H1 (cell line): ENCODE measurements at regions not wholly inside any gene's neighbourhood (a gene's known extent, or its start where the extent isn't known, plus 50 kb on each side); places are given as distances from the start of the nearest gene placed in this dataset.

Experiments used
- CTCF ChIA-PET: fragments of 300-600 bp; sonication (Branson Sonifier 250); formaldehyde crosslinking; loops from one replicate; lab custom pipeline; 2021; ENCODE audit not compliant: partially characterized antibody; lab: Charles Lee
- POLR2A ChIA-PET: fragments of 300-600 bp; sonication (Branson Sonifier 250); formaldehyde crosslinking; loops from one replicate; lab custom pipeline; 2021; ENCODE audit warnings: inconsistent platforms; ENCODE audit not compliant: partially characterized antibody; lab: Charles Lee
- DNase-seq, 2 experiments: peaks; one replicate each; pipeline versions ENCODE4 v3.0.0 to v3.0.0-alpha.2; 2010 to 2022; ENCODE audit warnings: low spot score in 2 of 2, low read depth in 1 of 2, mixed read lengths in 1 of 2
- FAIRE-seq: peaks from 2 replicates; lab custom pipeline; 2011; peaks lifted over from hg19 to GRCh38; lab: Jason Lieb, UNC
- H2AFZ ChIP-seq: 2 replicates; pipeline ENCODE4 v1.8.1; 2012; ENCODE audit warnings: low read length, inconsistent platforms
- H2AK5ac ChIP-seq: 2 replicates; pipeline ENCODE4 v1.6.1; 2013; ENCODE audit warnings: low read depth, low read length
- H2BK120ac ChIP-seq: replicated peaks from 2 replicates; pipeline ENCODE3; 2013; ENCODE audit warnings: low read depth, low read length, inconsistent platforms
- H2BK12ac ChIP-seq: 2 replicates; pipeline ENCODE4 v1.6.1; 2013; ENCODE audit warnings: low read depth, low read length
- H2BK15ac ChIP-seq: 2 replicates; pipeline ENCODE4 v1.6.1; 2013; ENCODE audit warnings: low read length
- H2BK20ac ChIP-seq: 2 replicates; pipeline ENCODE4 v1.6.1; 2013; ENCODE audit warnings: low read length
- H2BK5ac ChIP-seq: 2 replicates; pipeline ENCODE4 v1.6.1; 2013; ENCODE audit warnings: low read depth, low read length
- H3K14ac ChIP-seq: 2 replicates; pipeline ENCODE4 v1.6.1; 2013; ENCODE audit warnings: inconsistent platforms; ENCODE audit not compliant: insufficient read length
- H3K18ac ChIP-seq: 2 replicates; pipeline ENCODE4 v1.6.1; 2013; ENCODE audit warnings: low read length; ENCODE audit errors: extremely low read depth
- H3K23ac ChIP-seq: 2 replicates; pipeline ENCODE4 v1.6.1; 2013; ENCODE audit warnings: inconsistent platforms; ENCODE audit not compliant: insufficient read length
- H3K23me2 ChIP-seq: 2 replicates; pipeline ENCODE4 v1.6.1; 2013; ENCODE audit warnings: low read depth, low read length
- H3K27ac ChIP-seq: 2 replicates; pipeline ENCODE4 v1.6.1; 2011; ENCODE audit warnings: low read depth, low read length, inconsistent platforms
- H3K27me3 ChIP-seq, 4 experiments: replicated peaks in 1 of 4; 1 replicate in 1 of 4; 2 replicates in 3 of 4; pipeline versions ENCODE4 v1.6.1 to v1.8.1; 2011 to 2013; ENCODE audit warnings: low read length in 3 of 4, mild to moderate bottlenecking in 3 of 4, inconsistent platforms in 2 of 4, mixed read lengths in 2 of 4, moderate library complexity in 1 of 4; ENCODE audit not compliant: control insufficient read depth in 3 of 4, insufficient read depth in 3 of 4; ENCODE audit errors: extremely low read depth in 1 of 4
- H3K36me3 ChIP-seq, 4 experiments: 2 replicates each; pipeline versions ENCODE4 v1.6.1 to v1.8.1; 2011 to 2013; ENCODE audit warnings: mild to moderate bottlenecking in 4 of 4, low read length in 3 of 4, moderate library complexity in 2 of 4, control low read depth in 1 of 4, inconsistent platforms in 1 of 4; ENCODE audit not compliant: insufficient read depth in 4 of 4, control insufficient read depth in 2 of 4
- H3K4ac ChIP-seq: replicated peaks from 2 replicates; pipeline ENCODE3; 2013; ENCODE audit warnings: low read length, low read depth, mixed read lengths, inconsistent platforms; ENCODE audit not compliant: insufficient read length
- H3K4me1 ChIP-seq, 4 experiments: replicated peaks in 1 of 4; 1 replicate in 1 of 4; 2 replicates in 3 of 4; pipeline versions ENCODE4 v1.6.1 to v1.8.1; 2011 to 2013; ENCODE audit warnings: low read length in 3 of 4, inconsistent platforms in 2 of 4, mixed read lengths in 1 of 4; ENCODE audit not compliant: insufficient read depth in 4 of 4, control insufficient read depth in 3 of 4
- H3K4me2 ChIP-seq, 2 experiments: 2 replicates each; pipeline versions ENCODE4 v1.6.1 to v1.8.1; 2011 to 2013; ENCODE audit warnings: low read depth in 2 of 2, low read length in 2 of 2, control low read depth in 1 of 2, inconsistent platforms in 1 of 2, mild to moderate bottlenecking in 1 of 2; ENCODE audit not compliant: insufficient read depth in 1 of 2
- H3K4me3 ChIP-seq, 4 experiments: fragments of 200-600, 300-600 bp in 1 of 4; sonication (generic), shearing (Covaris generic), sonication (Bioruptor Twin) in 1 of 4; 2 replicates each; pipeline versions ENCODE4 v1.5.1 to v1.8.1; 2011 to 2016; ENCODE audit warnings: low read length in 4 of 4, low read depth in 3 of 4, control low read depth in 2 of 4, inconsistent platforms in 2 of 4, mild to moderate bottlenecking in 2 of 4, mixed read lengths in 1 of 4, moderate library complexity in 1 of 4; ENCODE audit not compliant: insufficient read depth in 2 of 4; ENCODE audit errors: extremely low read depth in 1 of 4
- H3K56ac ChIP-seq: replicated peaks from 2 replicates; pipeline ENCODE3; 2013; ENCODE audit warnings: low read depth, mild to moderate bottlenecking, mixed read lengths, low read length, inconsistent platforms; ENCODE audit not compliant: insufficient read length
- H3K79me1 ChIP-seq: 2 replicates; pipeline ENCODE4 v1.6.1; 2013; ENCODE audit warnings: low read depth, low read length, control low read depth
- H3K79me2 ChIP-seq, 2 experiments: 2 replicates each; pipeline versions ENCODE4 v1.6.1 to v1.8.1; 2012 to 2013; ENCODE audit warnings: low read length in 2 of 2, mild to moderate bottlenecking in 2 of 2, inconsistent platforms in 1 of 2; ENCODE audit not compliant: insufficient read depth in 2 of 2, control insufficient read depth in 1 of 2
- H3K9ac ChIP-seq, 4 experiments: replicated peaks in 1 of 4; 1 replicate in 1 of 4; 2 replicates in 3 of 4; pipeline versions ENCODE4 v1.6.1 to v1.8.1; 2011 to 2013; ENCODE audit warnings: low read depth in 3 of 4, low read length in 3 of 4, control low read depth in 2 of 4, mild to moderate bottlenecking in 2 of 4, moderate library complexity in 2 of 4, inconsistent platforms in 1 of 4; ENCODE audit errors: extremely low read depth in 1 of 4
- H3K9me3 ChIP-seq, 2 experiments: 2 replicates each; pipeline versions ENCODE4 v1.6.1 to v1.8.1; 2012 to 2013; ENCODE audit warnings: mild to moderate bottlenecking in 2 of 2, moderate library complexity in 2 of 2, control low read depth in 1 of 2, inconsistent platforms in 1 of 2, low read depth in 1 of 2, low read length in 1 of 2, mixed read lengths in 1 of 2; ENCODE audit not compliant: insufficient read depth in 2 of 2
- H4K20me1 ChIP-seq, 2 experiments: replicated peaks in 1 of 2; 2 replicates each; pipeline versions ENCODE3 to v1.8.1; 2011 to 2013; ENCODE audit warnings: inconsistent platforms in 2 of 2, low read length in 2 of 2, mild to moderate bottlenecking in 1 of 2; ENCODE audit not compliant: insufficient read depth in 2 of 2, control insufficient read depth in 1 of 2
- H4K5ac ChIP-seq: 2 replicates; pipeline ENCODE4 v1.6.1; 2013; ENCODE audit warnings: low read length, low read depth, mixed read lengths, inconsistent platforms; ENCODE audit not compliant: insufficient read length
- H4K8ac ChIP-seq: 2 replicates; pipeline ENCODE4 v1.8.0; 2013; ENCODE audit warnings: mild to moderate bottlenecking, moderate library complexity, low read length, inconsistent platforms; ENCODE audit not compliant: insufficient read depth; ENCODE audit errors: extremely low read depth
- H4K91ac ChIP-seq: replicated peaks from 2 replicates; pipeline ENCODE3; 2013; ENCODE audit warnings: low read length, mixed read lengths, inconsistent platforms; ENCODE audit not compliant: insufficient read length
- BACH1 ChIP-seq: IDR thresholded peaks from 2 replicates; pipeline ENCODE4 v1.6.1; 2012; ENCODE audit warnings: low read length, improper control_type of control experiment
- CEBPB ChIP-seq: IDR thresholded peaks from 2 replicates; pipeline ENCODE4 v1.6.1; 2012; ENCODE audit warnings: low read depth, low read length
- CREB1 ChIP-seq: IDR thresholded peaks from 2 replicates; pipeline ENCODE4 v1.6.1; 2012; ENCODE audit warnings: inconsistent platforms
- EP300 ChIP-seq, 2 experiments: IDR thresholded peaks; 1 replicate in 1 of 2; 2 replicates in 1 of 2; pipeline ENCODE4 v1.6.1; 2011 to 2012; ENCODE audit warnings: low read depth in 2 of 2, low read length in 2 of 2, mild to moderate bottlenecking in 2 of 2, borderline replicate concordance in 1 of 2, inconsistent platforms in 1 of 2, moderate library complexity in 1 of 2
- EZH2 ChIP-seq: fragments of 200-600 bp; sonication (generic); IDR thresholded peaks from 2 replicates; pipeline ENCODE4 v1.7.1; 2012; ENCODE audit warnings: low read depth, mild to moderate bottlenecking, moderate library complexity, low read length, inconsistent platforms; ENCODE audit not compliant: severe bottlenecking
- FOSL1 ChIP-seq: IDR thresholded peaks from 2 replicates; pipeline ENCODE4 v1.6.1; 2011; ENCODE audit warnings: mild to moderate bottlenecking, low read depth, low read length, moderate library complexity; ENCODE audit not compliant: insufficient read depth
- HDAC2 ChIP-seq, 2 experiments: fragments of 300-600 bp in 1 of 2; sonication (generic) in 1 of 2; IDR thresholded peaks; 2 replicates each; pipeline ENCODE4 v1.6.1; 2011 to 2012; ENCODE audit warnings: low read depth in 2 of 2, low read length in 2 of 2, mild to moderate bottlenecking in 2 of 2, moderate library complexity in 2 of 2, borderline replicate concordance in 1 of 2, inconsistent platforms in 1 of 2
- KDM1A ChIP-seq: fragments of 200-600, 300-600 bp; sonication (generic); IDR thresholded peaks from 2 replicates; pipeline ENCODE4 v1.7.1; 2016; ENCODE audit warnings: mild to moderate bottlenecking, low read length, borderline replicate concordance
- KDM5A ChIP-seq: fragments of 200-600 bp; IDR thresholded peaks from 2 replicates; pipeline ENCODE4 v1.7.1; 2012; ENCODE audit warnings: mild to moderate bottlenecking, low read length, inconsistent platforms, mixed read lengths
- RFX5 ChIP-seq: IDR thresholded peaks from 2 replicates; pipeline ENCODE4 v1.6.1; 2011; ENCODE audit warnings: low read depth, low read length, improper control_type of control experiment, borderline replicate concordance
- RXRA ChIP-seq: IDR thresholded peaks from 2 replicates; pipeline ENCODE4 v1.6.1; 2011; ENCODE audit warnings: low read depth, mild to moderate bottlenecking, low read length, moderate library complexity; ENCODE audit not compliant: insufficient read depth
- SP2 ChIP-seq: IDR thresholded peaks from 2 replicates; pipeline ENCODE4 v1.6.1; 2012; ENCODE audit warnings: mild to moderate bottlenecking, low read length, inconsistent platforms
- USF2 ChIP-seq: IDR thresholded peaks from 2 replicates; pipeline ENCODE4 v1.6.1; 2011; ENCODE audit warnings: low read length, improper control_type of control experiment
- ZNF274 ChIP-seq: IDR thresholded peaks from 2 replicates; pipeline ENCODE4 v1.7.0; 2012; ENCODE audit warnings: low read length, borderline replicate concordance; ENCODE audit errors: extremely low read depth
- WGBS, 2 experiments: shearing (Covaris generic) in 1 of 2; methylation state at CpG; one replicate each; pipeline versions ENCODE4 v1.1.6 to v1.1.7; 2013 to 2015; ENCODE audit warnings: low lambda C conversion rate in 2 of 2, mixed read lengths in 2 of 2, inconsistent platforms in 1 of 2, low coverage in 1 of 2, missing lambda C conversion rate in 1 of 2; ENCODE audit not compliant: insufficient replicate concordance in 2 of 2, insufficient coverage in 1 of 2, insufficient read length in 1 of 2; ENCODE audit errors: extremely low coverage in 1 of 2, missing lambda C conversion rate in 1 of 2; 5-methylcytosine and 5-hydroxymethylcytosine counted together

- H3K27me3 ChIP-seq = no peaks in the 10 kb centered on the region
- H3K9me3 ChIP-seq = peaks cover 69 to 74% of the 10 kb centered on the region in 2 experiments
- WGBS, 2 experiments = 85% methylated on average over 10 of the region's 10 CpGs; no CpG with 5 or more reads in 1 of the 2 experiments
- H3K14ac ChIP-seq = no peak overlapping the region
- H3K56ac ChIP-seq = no peak overlapping the region
- no peak overlapping the region for H2BK120ac ChIP-seq
- no peak overlapping the region for H4K8ac ChIP-seq
- no peak overlapping the region for H4K91ac ChIP-seq
- H3K18ac ChIP-seq = no peak overlapping the region
- H3K4me2 ChIP-seq = no peak overlapping the region
- H2BK20ac ChIP-seq = no peak overlapping the region
- H4K20me1 ChIP-seq = no peaks in the 10 kb centered on the region
- no peak overlapping the region for H2BK5ac ChIP-seq
- H2BK12ac ChIP-seq = no peak overlapping the region
- H3K79me2 ChIP-seq = no peaks in the 10 kb centered on the region
- no peak overlapping the region for H2AK5ac ChIP-seq
- no peak overlapping the region for H3K4ac ChIP-seq
- H2BK15ac ChIP-seq = no peak overlapping the region
- H4K5ac ChIP-seq = no peak overlapping the region
- H3K23me2 ChIP-seq = peaks cover 6% of the 10 kb centered on the region; the same call in 1 of the 2 replicates
- FAIRE-seq (no peak), DNase-seq (no peak)
- H2AFZ ChIP-seq = no peak overlapping the region
- no peak overlapping the region for H3K9ac ChIP-seq
- POLR2A ChIA-PET = no interaction called here
- H3K23ac ChIP-seq = no peak overlapping the region
- no peak overlapping the region for H3K27ac ChIP-seq
- CTCF ChIA-PET = no interaction called here
- H3K79me1 ChIP-seq = no peaks in the 10 kb centered on the region
- H3K4me1 ChIP-seq = no peaks in the 10 kb centered on the region
- no peaks in the 10 kb centered on the region for H3K36me3 ChIP-seq
- H3K4me3 ChIP-seq = no peak overlapping the region
- no peak for TF ChIP-seq HDAC2 (IDR thresholded peaks at IDR 0.05; ENCODE audit: borderline replicate concordance in 1 of 2, low read depth in 2 of 2, low read length in 2 of 2)
- TF ChIP-seq ZNF274 = no peak
- no peak for TF ChIP-seq RFX5
- no peak for TF ChIP-seq CEBPB
- TF ChIP-seq RXRA = no peak
- no peak for TF ChIP-seq KDM1A
- TF ChIP-seq EZH2 = no peak
- TF ChIP-seq EP300 (IDR thresholded peaks at IDR 0.05; ENCODE audit: borderline replicate concordance in 1 of 2, low read depth in 2 of 2, low read length in 2 of 2) = no peak
- no peak for TF ChIP-seq KDM5A
- TF ChIP-seq FOSL1 = no peak
- TF ChIP-seq BACH1 = no peak
- no peak for TF ChIP-seq CREB1
- TF ChIP-seq SP2 = no peak
- no peak for TF ChIP-seq USF2
These were observed 580.0 kb downstream of the TBC1D22A start for GRCh38 chr22:47342446-47342845.
